Adrenal gland (tissue), 9 donors: ENCODE measurements at regions not wholly inside any gene's neighbourhood (a gene's known extent, or its start where the extent isn't known, plus 50 kb on each side); places are given as distances from the start of the nearest gene placed in this dataset.

Experiments used
- DNase-seq, 7 donors: peaks; one replicate each; pipeline ENCODE4 v3.0.0-alpha.2; 2019 to 2020
- H3K27ac ChIP-seq, 5 donors: fragments of 200-600 bp; sonication (generic) in 4 of 5; 1 replicate in 3 of 5; 2 replicates in 2 of 5; pipeline versions ENCODE4 v1.5.1 to v1.8.0; 2016 to 2020; ENCODE audit warnings: mild to moderate bottlenecking in 1 of 5
- H3K27me3 ChIP-seq: fragments of 200-600 bp; 2 replicates; pipeline ENCODE4 v1.8.0; 2021
- H3K36me3 ChIP-seq, 2 donors: fragments of 200-600 bp; replicated peaks in 1 of 2; 1 replicate in 1 of 2; 2 replicates in 1 of 2; pipeline versions ENCODE4 v1.5.1 to v1.8.0; 2018 to 2022
- H3K4me1 ChIP-seq, 2 donors: fragments of 200-600 bp; replicated peaks in 1 of 2; 1 replicate in 1 of 2; 2 replicates in 1 of 2; pipeline versions ENCODE4 v1.5.1 to v1.8.0; 2018 to 2021
- H3K4me3 ChIP-seq, 4 donors: fragments of 200-600 bp; sonication (generic) in 3 of 4; one replicate each; pipeline ENCODE4 v1.5.1; 2016 to 2018
- H3K9me3 ChIP-seq, 3 donors: fragments of 200-600 bp; sonication (generic) in 1 of 3; replicated peaks in 1 of 3; 1 replicate in 2 of 3; 2 replicates in 1 of 3; pipeline versions ENCODE4 v1.5.1 to v1.8.0; 2016 to 2021
- POLR2A ChIP-seq, 2 donors: fragments of 450-650 bp; IDR thresholded peaks; one replicate each; pipeline ENCODE4 v1.6.1; 2017; ENCODE audit warnings: antibody characterized with exemption in 2 of 2, mild to moderate bottlenecking in 2 of 2, moderate library complexity in 1 of 2
- WGBS, 4 donors: extraction: QIAGEN DNeasy Blood & Tissue Kit in 2 of 4; methylation state at CpG; one replicate each; pipeline versions ENCODE4 v1.1.5 to v1.1.7; 2013 to 2017; 5-methylcytosine and 5-hydroxymethylcytosine counted together
- intact Hi-C, 2 donors: fragments of 100-400 bp; cut with DNase I; formaldehyde crosslinking; loops; one replicate each; pipeline versions ENCODE4 v1.14.1 to v1.15.0; 2022 to 2023
- TF ChIP-seq, protein P1 (sequence below), 6 experiments: fragments of 450-650 bp in 4 of 6; fragments of 200-600 bp in 2 of 6; sonication (generic) in 1 of 6; IDR thresholded peaks; 1 replicate in 5 of 6; 2 replicates in 1 of 6; pipeline versions ENCODE4 v1.5.1 to v1.8.0; 2016 to 2021; ENCODE audit warnings: antibody characterized with exemption in 6 of 6, mild to moderate bottlenecking in 2 of 6, moderate library complexity in 1 of 6
- donor health status: healthy with polysubstance abuse.
- donor health status: Bipolar disorder and iron deficiency.
- donor health status: DM: yes; HTN: yes; CAD: no.
- donor health status: DM: no; HTN: no; CAD: no.
- donor health status: DM: no; HTN: no; CAD: no.

- no peak for DNase-seq
- intact Hi-C loops: no loop called here
- Histone ChIP-seq H3K4me3 (no peak overlapping the region), H3K27me3 (no peaks in the 10 kb centered on the region), H3K4me1 (no peaks in the 10 kb centered on the region), H3K27ac (no peak overlapping the region), H3K9me3 (no peaks in the 10 kb centered on the region), H3K36me3 (no peaks in the 10 kb centered on the region)
- WGBS, 4 donors: 33 to 46% (median 45%) methylated on average over 1 of the region's 1 CpG
- TF ChIP-seq, protein P1, sequence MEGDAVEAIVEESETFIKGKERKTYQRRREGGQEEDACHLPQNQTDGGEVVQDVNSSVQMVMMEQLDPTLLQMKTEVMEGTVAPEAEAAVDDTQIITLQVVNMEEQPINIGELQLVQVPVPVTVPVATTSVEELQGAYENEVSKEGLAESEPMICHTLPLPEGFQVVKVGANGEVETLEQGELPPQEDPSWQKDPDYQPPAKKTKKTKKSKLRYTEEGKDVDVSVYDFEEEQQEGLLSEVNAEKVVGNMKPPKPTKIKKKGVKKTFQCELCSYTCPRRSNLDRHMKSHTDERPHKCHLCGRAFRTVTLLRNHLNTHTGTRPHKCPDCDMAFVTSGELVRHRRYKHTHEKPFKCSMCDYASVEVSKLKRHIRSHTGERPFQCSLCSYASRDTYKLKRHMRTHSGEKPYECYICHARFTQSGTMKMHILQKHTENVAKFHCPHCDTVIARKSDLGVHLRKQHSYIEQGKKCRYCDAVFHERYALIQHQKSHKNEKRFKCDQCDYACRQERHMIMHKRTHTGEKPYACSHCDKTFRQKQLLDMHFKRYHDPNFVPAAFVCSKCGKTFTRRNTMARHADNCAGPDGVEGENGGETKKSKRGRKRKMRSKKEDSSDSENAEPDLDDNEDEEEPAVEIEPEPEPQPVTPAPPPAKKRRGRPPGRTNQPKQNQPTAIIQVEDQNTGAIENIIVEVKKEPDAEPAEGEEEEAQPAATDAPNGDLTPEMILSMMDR (IDR thresholded peaks at IDR 0.05): no peak
- TF ChIP-seq POLR2A (IDR thresholded peaks at IDR 0.05): no peak
These were observed 210.4 kb upstream of the IRX5 start for GRCh38 chr16:54720259-54720658.

GRCh38 chr16:54719624-54720023 is 211.0 kb upstream of the IRX5 start:
- H3K27ac ChIP-seq: no peak overlapping the region
- DNase-seq: no peak
- H3K4me1 ChIP-seq: no peaks in the 10 kb centered on the region
- H3K9me3 ChIP-seq: no peaks in the 10 kb centered on the region
- TF ChIP-seq POLR2A (IDR thresholded peaks at IDR 0.05): no peak
- TF ChIP-seq, protein P1 (IDR thresholded peaks at IDR 0.05): no peak
- H3K36me3 ChIP-seq: no peaks in the 10 kb centered on the region
- H3K4me3 ChIP-seq: no peak overlapping the region
- intact Hi-C loops: no loop called here
- 77 to 88% (median 83%) methylated on average over 9 to 10 of the region's 10 CpGs for WGBS, 4 donors
- H3K27me3 ChIP-seq: no peaks in the 10 kb centered on the region

DNA sequence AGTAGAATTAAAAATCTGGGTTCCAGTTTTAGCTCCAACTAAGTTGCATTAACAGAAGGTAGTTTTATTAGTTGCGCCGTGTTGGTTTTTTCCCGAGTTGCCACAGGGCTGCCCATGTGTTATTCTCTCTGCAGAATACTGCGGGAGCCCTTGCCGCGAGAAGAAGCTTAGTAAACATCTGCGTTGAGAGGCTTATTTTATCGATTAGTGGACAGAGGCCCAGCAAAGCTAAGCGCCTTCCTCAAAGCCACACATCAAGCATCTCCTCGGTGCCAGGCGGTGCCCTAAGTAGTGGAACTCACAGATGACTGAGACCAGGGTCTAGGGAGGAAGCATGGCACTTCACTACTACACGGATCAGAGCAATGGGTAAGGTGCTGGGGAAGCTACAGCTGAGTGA is 212.3 kb upstream of the IRX5 start:
- intact Hi-C loops: no loop called here
- WGBS, 4 donors: 81 to 89% (median 84%) methylated on average over 12 of the region's 12 CpGs
- Histone ChIP-seq H3K9me3 (no peaks in the 10 kb centered on the region), H3K4me1 (no peaks in the 10 kb centered on the region), H3K36me3 (no peaks in the 10 kb centered on the region), H3K4me3 (no peak overlapping the region), H3K27ac (no peak overlapping the region), H3K27me3 (no peaks in the 10 kb centered on the region)
- TF ChIP-seq POLR2A (IDR thresholded peaks at IDR 0.05): no peak
- TF ChIP-seq, protein P1 (IDR thresholded peaks at IDR 0.05): no peak
- DNase-seq: no peak

DNA sequence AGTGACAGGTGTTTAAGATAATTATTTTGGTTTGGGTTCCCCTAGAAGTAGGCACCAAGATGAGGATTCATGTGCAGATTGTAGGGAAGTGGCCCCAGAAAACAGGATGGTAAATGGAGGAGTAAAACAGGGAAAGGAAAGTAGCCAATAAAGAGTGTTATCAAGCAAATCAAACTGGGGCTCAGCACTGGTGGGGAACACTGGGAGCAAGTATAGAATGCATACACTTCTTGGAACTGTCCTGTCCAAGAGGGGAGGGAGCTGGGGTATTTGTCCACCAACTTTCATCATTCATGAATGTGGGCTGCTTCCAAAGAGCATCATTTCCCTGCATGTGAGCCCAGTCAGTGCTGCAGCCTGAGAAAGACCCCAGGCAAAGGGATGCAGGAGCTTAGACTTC is 215.7 kb upstream of the IRX5 start:
- H3K27ac ChIP-seq: no peak overlapping the region
- H3K4me1 ChIP-seq: no peaks in the 10 kb centered on the region
- peaks cover 6% of the 10 kb centered on the region for H3K27me3 ChIP-seq
- DNase-seq: no peak
- no peaks in the 10 kb centered on the region for H3K9me3 ChIP-seq
- TF ChIP-seq, protein P1 (IDR thresholded peaks at IDR 0.05): no peak
- no peak for TF ChIP-seq POLR2A (IDR thresholded peaks at IDR 0.05)
- no peaks in the 10 kb centered on the region for H3K36me3 ChIP-seq
- intact Hi-C loops: no loop called here
- no peak overlapping the region for H3K4me3 ChIP-seq
